HG03280 (cell line): ENCODE measurements at regions not wholly inside any gene's neighbourhood (a gene's known extent, or its start where the extent isn't known, plus 50 kb on each side); places are given as distances from the start of the nearest gene placed in this dataset.

ENCODE experiments used
- ATAC-seq: cut with Tn5 transposase; IDR thresholded peaks from one replicate; pipeline ENCODE4 v1.9.1; 2021; ENCODE audit warnings: mild to moderate bottlenecking, moderate library complexity; ENCODE audit not compliant: unreplicated experiment

DNA sequence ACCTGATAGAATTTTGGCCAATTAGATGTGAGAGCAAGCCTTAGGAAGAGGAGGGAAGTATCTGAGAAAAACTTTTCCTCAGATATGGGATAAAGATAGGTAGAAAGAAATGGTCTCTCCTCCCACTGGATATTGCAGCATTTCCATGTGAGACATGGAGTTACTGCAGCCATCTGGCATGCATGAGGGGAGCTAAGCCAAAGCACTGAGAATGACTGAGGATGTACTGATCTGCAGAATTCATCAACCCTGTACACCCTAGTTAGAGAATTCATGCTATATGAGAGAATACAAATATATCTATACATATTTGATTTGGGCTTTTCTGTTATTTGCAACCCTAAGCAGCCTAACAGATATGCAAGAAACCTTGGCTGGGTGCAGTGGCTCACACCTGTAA lies 52.5 kb upstream of the RPL34 start:
- no peak for ATAC-seq

DNA sequence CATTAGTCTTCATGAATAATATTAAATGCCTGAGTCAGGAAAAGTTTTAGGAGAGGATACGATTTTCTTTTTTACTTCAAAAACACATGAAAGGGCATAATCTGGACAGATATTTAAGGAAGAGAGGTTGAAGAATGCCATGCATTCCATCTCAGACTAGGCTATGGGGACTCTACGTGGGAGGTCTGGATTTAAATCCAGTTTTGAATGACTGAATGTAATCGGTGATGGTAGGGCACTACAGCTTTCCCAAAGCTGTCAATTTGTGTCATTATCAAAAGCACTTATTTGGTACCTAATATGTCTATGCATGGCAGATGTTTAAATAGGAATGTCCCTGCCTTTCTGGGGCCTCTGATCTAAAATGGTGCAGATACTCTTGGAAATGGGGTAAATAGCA lies 59.3 kb upstream of the RPL34 start:
- no peak for ATAC-seq

DNA sequence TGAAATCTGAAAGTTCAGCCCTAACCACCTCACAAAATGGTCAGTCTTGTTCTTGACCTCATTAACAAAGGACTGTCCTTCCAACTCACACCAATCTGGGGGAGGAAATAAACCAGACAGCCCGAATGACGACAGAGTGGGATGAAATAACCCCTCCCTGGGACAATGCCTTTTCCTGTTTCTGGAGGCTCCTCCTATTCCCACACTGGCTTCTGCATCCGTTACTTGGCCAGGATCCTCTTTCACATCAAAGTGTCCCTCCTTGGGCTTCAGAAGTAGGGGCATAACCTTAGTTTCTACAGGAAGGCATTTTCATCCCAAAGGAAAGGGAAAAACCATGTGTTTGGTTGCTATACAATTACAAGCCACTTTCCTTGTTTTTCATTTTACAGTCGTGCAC lies 59.8 kb upstream of the RPL34 start:
- ATAC-seq, result no peak

DNA sequence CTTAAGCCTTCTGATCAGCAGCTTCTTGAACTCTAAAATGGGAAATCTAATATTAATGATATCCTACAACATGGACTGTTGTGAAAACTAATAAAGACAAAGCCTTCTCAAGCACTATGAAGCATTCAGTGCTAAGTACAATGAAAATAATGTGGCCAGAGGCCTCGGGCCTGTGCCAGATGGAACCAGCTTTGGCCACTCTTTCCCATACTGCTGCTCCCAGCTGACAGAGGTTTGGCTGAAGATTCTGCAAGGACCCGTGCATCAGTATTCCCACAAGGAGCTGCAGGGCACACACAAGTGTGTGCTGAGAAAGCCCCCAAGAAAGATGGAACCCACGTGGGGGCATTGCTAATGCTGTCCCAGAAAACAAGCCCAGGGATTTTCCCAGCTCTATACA lies 60.5 kb upstream of the RPL34 start:
- ATAC-seq, result no peak

DNA sequence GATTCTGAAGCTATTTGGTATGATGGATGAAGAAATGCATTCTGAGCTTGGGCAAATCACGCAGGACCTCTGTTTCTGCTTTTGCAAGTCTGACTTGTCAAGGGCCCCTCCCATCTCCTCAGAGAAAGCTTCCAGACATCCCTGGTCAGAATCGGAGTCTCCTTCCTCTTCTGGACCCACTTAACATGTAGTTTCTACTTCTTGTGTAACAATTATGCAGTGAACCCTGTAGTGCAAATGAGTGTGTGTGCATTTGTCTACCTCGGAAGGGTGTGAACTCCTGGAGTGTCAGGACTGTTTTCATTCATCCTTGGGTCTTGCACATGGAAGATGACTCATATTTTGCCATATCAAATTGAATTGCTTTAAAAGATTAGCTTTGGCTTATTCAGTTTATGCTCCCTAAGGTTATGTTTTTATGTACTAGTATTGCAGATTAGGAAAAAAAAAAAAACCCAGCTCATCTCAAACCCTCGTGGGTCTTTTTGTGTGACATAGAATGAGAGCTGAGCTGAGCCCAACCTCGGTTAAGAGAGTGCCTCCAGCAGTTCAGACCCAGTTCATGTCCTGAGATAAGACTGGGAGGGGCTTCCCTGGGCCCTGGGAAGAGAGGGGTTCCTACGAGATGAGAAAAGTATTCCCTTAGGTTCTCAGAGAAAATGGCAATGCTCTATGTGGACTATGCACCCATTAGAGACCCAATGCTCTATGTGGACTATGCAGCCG lies 61.1 kb upstream of the RPL34 start:
- no peak for ATAC-seq

DNA sequence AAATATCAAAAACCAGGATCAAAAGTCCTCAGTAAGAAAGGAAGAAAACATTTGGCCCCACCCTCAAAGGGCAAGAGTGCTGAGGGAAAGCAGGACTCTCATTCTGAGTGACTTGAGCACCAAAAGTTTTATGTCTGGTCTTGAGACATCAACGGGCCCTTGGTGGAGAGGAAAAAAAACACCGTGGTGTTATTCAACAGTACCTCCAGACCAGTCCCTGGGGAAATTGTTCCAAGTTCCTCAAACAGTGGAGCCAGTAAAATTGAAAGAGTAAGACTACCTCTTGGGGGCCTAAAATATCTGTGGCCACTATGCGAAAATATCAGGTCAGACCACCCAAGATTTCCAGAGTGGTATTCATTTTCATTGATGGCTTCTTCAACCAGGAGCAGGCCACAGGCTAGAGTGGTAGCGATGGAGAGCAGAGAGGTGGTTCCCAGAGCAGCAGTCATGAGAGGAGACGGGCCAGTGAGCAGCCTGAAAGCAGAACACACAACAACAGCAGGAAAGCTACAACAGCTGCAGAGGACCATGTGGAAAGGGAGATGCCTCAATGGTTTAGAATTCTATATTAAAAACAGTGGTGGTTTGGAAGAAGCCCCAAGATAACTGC lies 63.7 kb upstream of the RPL34 start:
- ATAC-seq, result no peak

DNA sequence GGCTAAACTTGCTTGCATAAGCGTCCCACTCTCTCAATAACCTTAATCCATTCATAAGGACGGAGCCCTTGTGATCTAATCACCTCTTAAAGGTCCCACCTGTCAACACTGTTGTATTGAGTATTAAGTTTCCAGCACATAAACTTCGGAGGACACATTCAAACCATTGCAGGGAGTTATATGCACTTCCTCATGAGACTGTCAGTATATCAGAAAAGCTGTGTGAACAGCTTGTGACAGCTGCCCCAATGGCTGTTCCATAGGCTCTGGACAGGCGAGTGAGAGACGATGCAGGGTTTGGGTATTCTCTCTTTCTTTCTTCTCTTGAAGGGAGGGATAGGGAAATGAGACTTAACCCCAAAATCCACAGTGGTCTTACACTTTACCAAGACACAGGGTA lies 64.2 kb upstream of the RPL34 start:
- ATAC-seq, result no peak

DNA sequence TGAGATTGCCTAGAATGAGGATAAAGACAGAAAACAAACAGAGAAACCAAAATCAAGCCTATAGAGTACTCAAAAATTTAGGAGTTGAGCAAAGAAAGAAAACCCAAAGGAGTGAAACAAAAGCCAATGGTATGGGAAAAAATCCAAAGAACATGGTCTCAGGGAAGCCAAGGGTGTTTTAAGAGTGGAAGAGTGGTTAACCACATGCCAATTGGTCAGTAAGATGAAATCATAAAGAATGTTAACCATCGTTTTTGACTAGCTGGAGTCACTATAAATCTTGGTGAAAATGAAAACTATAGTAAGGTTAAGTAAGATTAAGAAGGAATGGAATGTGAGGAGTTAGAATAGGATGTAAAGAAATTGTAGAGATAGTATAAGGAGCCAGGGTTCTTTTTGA lies 64.7 kb upstream of the RPL34 start:
- no peak for ATAC-seq

DNA sequence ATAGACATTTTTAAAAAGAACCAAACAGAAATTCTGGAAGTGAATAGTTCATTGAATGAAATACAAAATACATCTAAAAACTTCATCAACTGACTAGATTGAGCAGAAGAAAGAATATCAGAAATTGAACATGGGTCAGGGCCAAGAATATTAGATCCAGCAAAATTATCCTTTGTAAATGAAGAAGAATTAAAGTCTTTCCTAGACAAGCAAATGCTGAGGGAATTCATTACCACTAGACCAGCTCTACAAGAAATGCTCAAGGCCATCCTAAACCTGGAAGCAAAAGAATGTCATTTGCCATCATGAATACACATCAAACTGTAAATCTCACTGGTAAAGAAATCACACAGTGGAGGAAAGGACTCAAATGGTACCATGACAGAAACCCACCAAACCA lies 72.7 kb upstream of the RPL34 start:
- ATAC-seq, result no peak

DNA sequence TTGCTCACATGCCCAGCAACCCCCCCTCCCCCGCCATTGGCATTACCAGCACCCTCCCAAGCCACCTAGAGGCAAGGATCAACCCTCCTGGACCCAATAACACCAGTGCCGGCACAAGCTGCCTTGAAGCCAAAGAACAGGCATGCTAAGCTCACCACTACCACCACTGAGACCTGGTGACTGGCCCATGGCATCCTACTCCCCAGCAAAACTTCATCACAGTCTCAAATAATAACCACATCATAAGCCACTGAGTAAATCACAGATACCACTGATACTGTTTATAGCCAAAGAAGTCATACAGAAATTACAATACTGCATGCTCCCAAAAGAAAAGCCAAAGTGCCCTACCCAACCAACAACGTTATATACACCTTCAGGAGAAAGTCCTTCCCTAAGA lies 73.6 kb upstream of the RPL34 start:
- no peak for ATAC-seq

DNA sequence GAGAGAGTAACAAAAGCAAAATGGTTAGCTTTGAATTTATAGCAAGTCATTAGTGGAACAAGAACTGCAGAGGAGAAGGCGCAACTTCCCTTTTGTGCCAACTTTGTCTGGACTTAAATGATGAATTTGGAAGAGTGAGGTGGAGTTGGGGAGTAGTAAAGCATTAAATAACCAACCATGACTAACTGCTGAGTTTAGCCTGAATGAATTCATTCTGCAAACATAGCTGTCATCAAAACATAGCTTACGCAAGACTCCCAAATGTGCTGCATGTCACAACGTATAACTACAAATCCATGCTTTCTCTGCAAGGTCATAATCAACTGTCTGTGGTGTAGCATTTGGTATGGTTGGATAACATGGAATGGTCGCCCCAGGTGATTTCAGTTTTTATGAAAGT lies 75.9 kb upstream of the RPL34 start:
- no peak for ATAC-seq

DNA sequence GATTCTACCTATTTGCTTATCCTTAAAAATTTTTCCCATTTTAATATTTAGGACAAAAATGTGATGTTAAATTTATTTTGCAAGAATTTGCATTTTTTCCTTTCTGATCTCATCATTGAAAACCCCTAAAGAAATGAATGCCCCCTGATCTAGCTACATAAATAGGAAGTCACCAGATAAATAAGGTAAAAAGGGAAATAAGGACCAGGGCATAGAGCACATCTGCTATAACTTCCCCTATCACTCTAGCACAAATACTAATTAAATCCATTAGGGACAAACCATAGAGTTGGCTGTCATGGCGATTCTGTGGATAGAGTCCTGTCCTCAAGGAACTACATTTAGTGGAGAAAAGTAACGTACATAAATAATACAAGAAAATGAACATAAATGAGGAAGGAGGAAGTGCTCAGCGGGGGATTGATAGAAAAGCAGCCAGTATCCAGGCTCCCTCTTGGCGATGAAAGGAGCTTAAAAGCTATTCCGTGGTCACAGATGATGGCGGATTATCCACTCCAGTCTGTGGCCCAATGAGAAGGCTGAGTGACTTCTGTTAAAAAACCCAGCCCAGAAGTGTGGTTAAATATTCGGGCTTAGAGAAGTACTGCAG lies 76.9 kb upstream of the RPL34 start:
- ATAC-seq, result no peak

DNA sequence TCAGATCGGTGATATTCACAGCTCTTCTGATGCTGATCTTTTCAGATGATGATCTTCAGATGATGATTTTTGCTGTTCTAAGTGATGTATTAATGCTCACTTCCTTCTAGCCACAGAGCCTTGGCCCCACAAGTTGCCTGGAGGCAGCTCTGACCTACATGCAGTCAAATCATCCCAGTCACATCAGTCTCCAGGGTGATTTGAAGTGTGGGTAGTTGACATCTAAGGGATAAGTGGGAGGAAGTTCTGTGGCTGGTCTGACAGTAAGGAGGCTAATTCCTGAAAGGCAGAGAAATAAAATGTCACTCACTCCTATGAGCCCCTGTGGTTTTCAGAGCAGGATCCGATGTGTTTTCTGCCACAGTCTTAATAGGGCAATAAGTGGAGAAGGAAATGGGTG lies 79.8 kb upstream of the RPL34 start:
- no peak for ATAC-seq

DNA sequence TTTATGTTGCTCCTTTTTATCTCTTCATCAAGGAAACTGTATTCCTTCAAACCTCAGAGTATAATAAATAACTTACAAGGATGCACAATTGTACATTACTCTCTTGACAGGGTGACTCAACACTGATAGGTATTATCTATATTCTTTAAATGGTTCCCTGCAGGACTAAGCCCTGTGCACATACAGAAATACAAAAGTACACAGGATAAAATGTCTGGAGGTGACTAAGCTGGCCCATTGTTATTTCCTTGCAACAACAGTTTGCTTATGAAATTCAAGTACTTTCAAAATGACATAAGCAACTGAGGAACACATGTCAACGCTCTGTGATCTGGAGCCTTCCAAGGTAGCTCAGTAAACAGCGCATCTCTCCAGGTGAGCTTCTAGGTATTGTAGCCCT lies 83.8 kb upstream of the RPL34 start:
- no peak for ATAC-seq

DNA sequence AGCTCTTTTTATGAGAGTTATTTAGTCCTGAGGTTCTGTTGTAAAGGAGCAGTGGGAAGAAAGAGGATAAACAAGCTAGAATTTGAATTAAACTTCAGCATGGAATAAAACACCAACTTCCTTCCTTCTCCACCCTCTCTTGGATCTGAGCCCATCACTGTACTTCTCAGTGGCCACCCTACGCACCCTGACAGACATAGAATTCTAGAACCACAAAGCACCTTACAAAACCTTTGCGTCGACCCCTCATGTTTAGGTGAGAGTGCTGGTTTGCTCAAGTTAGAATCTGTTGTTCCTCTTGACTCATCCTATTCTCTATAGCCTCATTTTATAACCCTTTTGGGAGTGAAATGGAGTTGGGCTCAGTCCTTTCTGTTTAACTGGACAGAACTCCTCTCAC lies 84.6 kb upstream of the RPL34 start:
- no peak for ATAC-seq

DNA sequence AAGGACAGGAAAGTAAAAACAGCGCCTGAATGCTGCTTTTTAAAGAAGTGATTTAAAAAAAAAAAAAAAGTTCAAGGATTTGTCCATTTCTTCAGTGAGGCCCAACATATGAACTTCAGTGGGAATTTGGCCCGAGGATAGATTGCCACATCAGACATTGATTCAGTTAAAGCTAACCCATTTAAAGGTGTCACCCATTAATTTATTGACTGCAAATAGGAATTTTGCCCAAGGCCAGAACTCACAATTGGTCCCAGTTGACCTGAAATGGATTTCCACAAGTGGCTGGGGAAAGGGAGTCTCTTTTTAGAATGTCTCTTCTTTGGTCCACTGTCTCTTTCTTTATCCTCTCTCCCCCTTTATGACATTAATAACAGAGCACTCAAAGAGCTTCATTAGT lies 86.5 kb upstream of the RPL34 start:
- ATAC-seq, result no peak

DNA sequence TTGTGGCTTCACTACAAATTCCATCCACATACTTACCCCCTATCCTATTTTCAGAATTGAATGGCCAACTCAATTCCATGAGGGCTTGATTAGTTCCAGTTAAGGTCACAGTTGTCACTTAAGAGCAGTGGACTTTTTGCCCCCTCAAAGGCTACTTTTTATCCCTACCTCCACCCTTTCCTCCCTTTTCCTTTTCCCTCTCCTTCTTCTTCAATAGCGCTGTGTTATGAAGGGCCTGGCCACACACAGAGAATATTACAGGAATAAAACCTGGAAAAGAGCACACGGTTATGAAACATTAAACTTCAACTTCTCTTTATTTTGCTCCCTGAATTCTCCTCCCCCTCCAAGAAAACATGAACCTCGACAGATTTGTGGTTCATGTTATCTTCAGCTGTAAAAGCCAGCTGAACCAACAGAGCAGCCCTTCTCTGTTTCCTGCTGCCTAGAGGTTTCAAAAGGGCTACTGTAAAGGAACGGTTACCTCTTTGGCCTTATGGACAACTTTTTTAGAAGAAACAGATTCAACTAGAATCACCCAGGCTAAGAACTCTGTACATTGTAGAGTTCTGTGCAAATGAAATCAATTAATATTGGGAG lies 87.0 kb upstream of the RPL34 start:
- ATAC-seq, result no peak

DNA sequence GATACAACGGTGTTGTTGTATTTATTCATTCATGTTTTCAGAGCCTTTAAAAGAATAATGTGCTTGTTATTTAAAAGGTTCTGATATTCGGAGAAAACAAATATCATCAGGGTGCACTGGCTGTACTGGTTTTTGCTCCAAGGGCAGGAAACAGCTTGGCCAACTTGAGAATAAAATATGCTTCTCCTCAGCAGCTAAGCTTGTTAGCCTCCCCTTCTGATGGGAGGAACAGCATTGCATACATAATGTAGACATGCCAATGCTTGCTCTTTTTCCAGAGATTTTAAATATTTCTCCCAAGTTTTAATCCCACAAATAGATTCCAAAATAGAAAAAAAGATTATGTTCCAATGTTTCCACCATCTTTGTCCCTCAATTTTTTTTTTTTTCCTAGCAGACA lies 87.6 kb upstream of the RPL34 start:
- no peak for ATAC-seq

DNA sequence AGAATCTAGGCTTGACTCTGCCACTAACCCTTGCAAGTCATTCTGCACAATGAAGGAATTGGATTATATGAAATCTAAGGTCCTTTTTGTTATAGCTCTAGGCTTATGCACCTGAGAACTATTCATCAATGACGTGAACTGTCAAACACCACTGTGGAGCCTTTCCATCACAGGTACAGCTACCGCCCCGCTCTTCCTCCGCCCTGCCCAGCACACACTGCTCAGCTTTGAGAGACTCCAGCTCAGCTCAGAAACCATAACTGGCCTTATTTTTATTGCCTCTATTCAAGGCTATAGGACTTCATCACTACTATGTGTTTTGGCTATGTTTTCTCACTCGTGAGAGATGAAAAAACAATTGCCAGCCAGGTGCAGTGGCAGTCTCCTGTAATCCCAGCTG lies 88.2 kb upstream of the RPL34 start:
- no peak for ATAC-seq

DNA sequence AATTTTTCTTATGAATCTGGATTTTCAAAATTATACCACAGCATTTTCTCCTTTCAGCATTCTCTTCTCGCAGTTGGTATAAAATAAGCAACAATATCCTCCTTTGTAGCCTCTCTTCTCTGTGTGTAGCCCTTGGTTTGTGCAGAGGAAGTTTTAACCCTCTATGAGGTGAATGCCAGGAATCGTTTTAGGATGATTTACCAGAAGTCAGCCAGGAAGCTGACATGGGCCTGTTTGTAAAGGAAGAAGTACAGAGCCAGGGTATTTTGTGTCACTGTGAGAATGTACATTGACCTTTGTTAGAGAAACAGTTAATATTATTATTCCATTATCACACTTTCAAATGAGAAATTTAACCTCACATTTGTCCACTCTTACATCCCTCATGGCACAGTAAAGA lies 88.9 kb upstream of the RPL34 start:
- ATAC-seq, result no peak

DNA sequence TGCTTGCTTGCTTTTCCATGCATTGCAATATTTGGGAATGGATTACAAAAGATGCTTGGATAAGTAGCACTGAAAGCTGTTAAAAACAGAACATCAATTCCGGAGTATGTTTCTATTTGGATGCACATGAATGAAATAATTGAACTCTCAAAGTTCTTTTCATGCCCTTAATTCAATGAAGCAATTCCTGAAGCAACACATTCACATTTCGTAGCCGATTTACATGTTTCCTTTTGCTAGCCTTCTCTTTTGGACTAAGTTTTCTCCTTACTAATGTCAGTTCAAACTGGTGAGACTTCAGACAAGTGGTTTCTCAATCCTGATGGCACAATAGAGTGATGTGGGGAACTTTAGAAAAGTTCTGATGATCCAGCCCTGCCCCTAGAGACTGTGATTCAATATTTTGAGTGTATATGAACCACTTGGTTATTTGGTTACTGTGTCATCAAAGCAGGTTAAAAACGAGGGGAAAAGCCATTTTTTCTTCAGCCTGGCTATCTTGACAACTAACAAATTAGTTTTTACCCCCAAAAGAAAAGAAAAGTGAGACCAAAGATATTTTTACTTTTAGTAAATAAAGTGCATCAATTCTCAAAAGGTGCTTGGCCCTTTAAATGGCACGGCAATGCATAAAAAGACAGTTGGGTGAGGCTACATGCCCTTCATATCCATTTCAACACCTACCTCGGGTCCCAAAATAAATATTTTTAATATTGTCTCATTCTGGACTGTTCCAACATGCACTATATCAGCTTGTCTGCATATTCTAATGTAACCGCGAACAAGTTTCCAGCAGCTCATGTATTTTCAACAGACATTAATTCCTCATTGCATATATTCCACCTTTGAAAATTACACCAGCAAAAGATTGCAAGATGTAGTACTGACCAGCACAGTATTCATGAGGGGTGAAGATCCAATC lies 90.1 kb upstream of the RPL34 start:
- no peak for ATAC-seq
